Neural crest cell (in vitro differentiated cells): ENCODE measurements at regions not wholly inside any gene's neighbourhood (a gene's known extent, or its start where the extent isn't known, plus 50 kb on each side); places are given as distances from the start of the nearest gene placed in this dataset.

ENCODE experiments used
- DNase-seq: peaks from one replicate; pipeline ENCODE4 v3.0.0; 2021; ENCODE audit warnings: low read depth, mixed read lengths, low spot score
- H3K27ac Mint-ChIP-seq: one replicate; pipeline ENCODE4 v1.8.0; 2021; ENCODE audit warnings: mild to moderate bottlenecking, mixed read lengths; ENCODE audit not compliant: unreplicated experiment
- H3K27me3 Mint-ChIP-seq: 2 replicates; pipeline ENCODE4 v1.8.0; 2021; ENCODE audit warnings: low read depth, mild to moderate bottlenecking, mixed read lengths
- H3K36me3 Mint-ChIP-seq: 2 replicates; pipeline ENCODE4 v1.8.0; 2021; ENCODE audit warnings: low read depth, mild to moderate bottlenecking, mixed read lengths
- H3K4me1 Mint-ChIP-seq: 2 replicates; pipeline ENCODE4 v1.8.0; 2021; ENCODE audit warnings: mixed read lengths
- H3K4me3 Mint-ChIP-seq: one replicate; pipeline ENCODE4 v1.8.0; 2021; ENCODE audit warnings: mild to moderate bottlenecking, mixed read lengths
- H3K9me3 Mint-ChIP-seq: 2 replicates; pipeline ENCODE4 v1.8.0; 2021; ENCODE audit warnings: mixed read lengths
- CTCF ChIP-seq: fragments of 200-600 bp; sonication (generic); conservative IDR thresholded peaks from 2 replicates; pipeline ENCODE4 v1.5.0; 2021; ENCODE audit warnings: antibody characterized with exemption, mild to moderate bottlenecking

- TF ChIP-seq CTCF: no peak
- Mint-ChIP-seq H3K36me3 (no peaks in the 10 kb centered on the region), H3K27me3 (peaks cover 22% of the 10 kb centered on the region), H3K4me1 (no peaks in the 10 kb centered on the region), H3K4me3 (no peak overlapping the region), H3K27ac (no peak overlapping the region), H3K9me3 (no peaks in the 10 kb centered on the region)
- DNase-seq: no peak
Observed at GRCh38 chr3:87800516-87800915, 258.3 kb downstream of the CGGBP1 start.

DNA sequence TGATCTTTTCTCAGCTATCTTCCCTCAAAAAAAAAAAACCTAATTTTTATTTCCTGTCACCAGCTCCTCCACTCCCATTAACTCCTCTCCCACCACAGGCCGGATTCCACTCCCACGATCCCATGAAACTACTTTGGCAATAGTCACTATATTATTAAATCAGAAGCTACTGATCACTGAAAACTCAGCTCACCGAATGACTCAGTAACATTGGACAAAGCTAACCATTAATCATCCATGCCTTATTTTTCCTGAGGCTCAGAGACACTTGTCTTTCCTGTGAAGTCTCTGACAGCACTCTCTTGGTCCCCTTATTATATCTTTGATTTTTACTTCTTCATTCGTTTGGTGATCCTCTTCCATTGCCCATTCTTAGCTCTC, 260.2 kb downstream of the CGGBP1 start:
- Mint-ChIP-seq H3K4me3 (no peak overlapping the region), H3K4me1 (no peaks in the 10 kb centered on the region), H3K9me3 (no peaks in the 10 kb centered on the region), H3K36me3 (no peaks in the 10 kb centered on the region), H3K27ac (no peak overlapping the region), H3K27me3 (peaks cover 38% of the 10 kb centered on the region)
- TF ChIP-seq CTCF: no peak
- no peak for DNase-seq

DNA sequence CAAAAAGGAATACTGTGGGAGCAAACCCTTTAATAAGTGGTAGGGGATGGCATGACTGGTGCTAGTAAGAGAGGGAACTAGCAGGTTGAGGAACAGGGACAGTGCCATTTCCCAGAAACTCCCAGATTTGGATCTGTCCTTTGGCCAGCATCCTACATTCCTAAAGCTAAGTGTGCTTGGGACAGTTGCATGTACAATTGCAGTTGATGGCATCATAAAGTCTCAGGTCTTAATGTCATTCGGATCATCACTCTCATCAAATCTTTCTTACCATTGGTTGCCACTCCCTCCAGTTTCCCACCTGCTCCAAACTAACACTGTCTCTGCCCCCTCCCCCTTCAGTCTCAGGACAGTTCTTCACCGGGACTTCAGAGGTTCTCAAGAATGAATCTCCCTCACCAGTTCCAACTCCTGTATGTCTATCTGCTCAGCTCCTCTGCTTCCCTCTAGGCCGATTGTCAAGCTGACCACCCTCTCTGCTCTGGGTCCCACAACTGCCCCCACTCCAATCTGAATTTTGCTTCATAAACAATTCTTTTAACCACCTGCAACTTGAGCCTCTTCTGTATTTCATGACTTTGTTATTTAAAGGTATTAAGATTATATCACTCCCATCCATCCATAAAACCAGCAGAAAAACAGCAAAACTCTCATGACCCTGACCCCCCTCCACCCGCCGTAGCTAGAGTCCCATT, 260.8 kb downstream of the CGGBP1 start:
- H3K4me1 Mint-ChIP-seq: peaks cover 5% of the 10 kb centered on the region
- no peak for TF ChIP-seq CTCF
- H3K27ac Mint-ChIP-seq: no peak overlapping the region
- no peak for DNase-seq
- peaks cover 44% of the 10 kb centered on the region for H3K27me3 Mint-ChIP-seq
- H3K36me3 Mint-ChIP-seq: no peaks in the 10 kb centered on the region
- no peak overlapping the region for H3K4me3 Mint-ChIP-seq
- H3K9me3 Mint-ChIP-seq: no peaks in the 10 kb centered on the region

DNA sequence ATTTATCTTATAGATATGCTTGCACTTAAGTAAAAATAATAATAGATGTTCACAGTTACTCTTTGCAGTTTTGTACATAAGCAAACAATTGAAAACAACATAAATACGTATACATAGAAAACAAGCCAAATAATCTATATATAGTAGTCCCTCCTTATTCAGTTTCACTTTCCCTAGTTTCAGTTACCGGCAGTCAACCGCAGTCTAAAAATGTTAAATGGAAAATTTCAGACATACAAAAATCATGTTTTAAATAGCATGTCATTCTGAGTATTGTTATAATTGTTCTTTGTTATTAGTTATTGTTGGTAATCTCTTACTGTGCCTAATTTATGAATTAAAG, 262.0 kb downstream of the CGGBP1 start:
- H3K27me3 Mint-ChIP-seq: peaks cover 54% of the 10 kb centered on the region
- no peak for TF ChIP-seq CTCF
- DNase-seq: no peak
- no peaks in the 10 kb centered on the region for H3K9me3 Mint-ChIP-seq
- H3K4me3 Mint-ChIP-seq: no peak overlapping the region
- no peak overlapping the region for H3K27ac Mint-ChIP-seq
- H3K36me3 Mint-ChIP-seq: no peaks in the 10 kb centered on the region
- H3K4me1 Mint-ChIP-seq: peaks cover 13% of the 10 kb centered on the region

DNA sequence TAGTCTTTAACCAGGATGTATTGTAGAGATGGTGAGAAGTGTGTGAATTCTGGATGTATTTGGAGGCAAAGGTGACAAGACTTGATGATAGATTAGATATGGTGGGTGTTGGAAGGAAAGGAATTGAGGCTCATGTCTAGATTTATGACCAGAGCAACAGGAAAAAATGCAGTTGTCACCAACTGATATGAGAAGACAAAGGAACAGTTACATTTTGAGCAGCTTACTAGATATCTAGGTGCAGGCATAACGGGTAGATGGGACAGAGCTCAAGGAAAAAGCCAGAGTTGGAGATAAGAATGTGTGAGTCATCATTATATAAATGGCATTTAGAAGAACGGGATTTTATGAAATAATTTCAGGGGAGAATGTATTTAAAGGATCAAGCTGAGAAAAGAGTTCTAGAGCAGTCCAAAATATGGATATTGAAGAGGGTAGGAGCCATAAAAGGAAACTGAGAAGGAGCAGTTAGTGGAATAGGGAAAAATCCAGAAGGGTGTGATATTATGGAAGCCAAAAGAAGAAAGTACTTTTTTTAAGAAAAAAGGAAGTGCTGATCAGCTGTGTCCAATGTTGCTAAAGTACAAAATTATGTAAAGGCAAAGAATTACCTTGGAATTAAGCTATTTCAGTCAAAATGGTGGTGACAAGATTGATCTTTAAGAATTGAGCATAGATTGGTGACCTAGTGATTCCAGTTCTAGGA, 262.5 kb downstream of the CGGBP1 start:
- peaks cover 60% of the 10 kb centered on the region for H3K27me3 Mint-ChIP-seq
- no peaks in the 10 kb centered on the region for H3K9me3 Mint-ChIP-seq

More for the DNA sequence above, 262.5 kb downstream of the CGGBP1 start:
- TF ChIP-seq CTCF: no peak
- H3K4me1 Mint-ChIP-seq: peaks cover 13% of the 10 kb centered on the region
- DNase-seq: no peak
- no peak overlapping the region for H3K4me3 Mint-ChIP-seq
- no peak overlapping the region for H3K27ac Mint-ChIP-seq
- H3K36me3 Mint-ChIP-seq: no peaks in the 10 kb centered on the region
